ENCODE measurements at regions not wholly inside any gene's neighbourhood (a gene's known extent, or its start where the extent isn't known, plus 50 kb on each side); places are given as distances from the start of the nearest gene placed in this dataset.

DNA sequence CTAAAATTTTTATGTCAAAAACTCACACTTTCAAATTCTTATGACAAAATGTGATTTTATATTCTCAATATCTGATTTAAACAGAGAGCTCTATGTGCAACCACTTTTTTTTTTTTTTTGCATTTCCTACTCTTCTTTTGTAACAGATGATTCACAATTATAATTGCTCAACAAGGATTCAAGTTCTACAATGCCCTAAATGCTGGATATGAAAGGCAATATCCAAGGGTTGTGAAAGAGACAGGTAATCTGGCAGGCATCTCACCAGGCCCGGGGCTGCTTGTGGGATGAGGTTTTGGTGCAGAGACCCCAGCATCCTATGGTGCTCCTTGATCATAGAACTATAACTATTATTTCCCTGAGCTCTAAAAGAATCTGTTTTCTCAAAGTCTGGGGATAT is 363.6 kb upstream of the NBEA start:
- TF ChIP-seq, protein P1, sequence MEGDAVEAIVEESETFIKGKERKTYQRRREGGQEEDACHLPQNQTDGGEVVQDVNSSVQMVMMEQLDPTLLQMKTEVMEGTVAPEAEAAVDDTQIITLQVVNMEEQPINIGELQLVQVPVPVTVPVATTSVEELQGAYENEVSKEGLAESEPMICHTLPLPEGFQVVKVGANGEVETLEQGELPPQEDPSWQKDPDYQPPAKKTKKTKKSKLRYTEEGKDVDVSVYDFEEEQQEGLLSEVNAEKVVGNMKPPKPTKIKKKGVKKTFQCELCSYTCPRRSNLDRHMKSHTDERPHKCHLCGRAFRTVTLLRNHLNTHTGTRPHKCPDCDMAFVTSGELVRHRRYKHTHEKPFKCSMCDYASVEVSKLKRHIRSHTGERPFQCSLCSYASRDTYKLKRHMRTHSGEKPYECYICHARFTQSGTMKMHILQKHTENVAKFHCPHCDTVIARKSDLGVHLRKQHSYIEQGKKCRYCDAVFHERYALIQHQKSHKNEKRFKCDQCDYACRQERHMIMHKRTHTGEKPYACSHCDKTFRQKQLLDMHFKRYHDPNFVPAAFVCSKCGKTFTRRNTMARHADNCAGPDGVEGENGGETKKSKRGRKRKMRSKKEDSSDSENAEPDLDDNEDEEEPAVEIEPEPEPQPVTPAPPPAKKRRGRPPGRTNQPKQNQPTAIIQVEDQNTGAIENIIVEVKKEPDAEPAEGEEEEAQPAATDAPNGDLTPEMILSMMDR (IDR thresholded peaks at IDR 0.05 in 8 of 11, conservative IDR thresholded peaks at IDR 0.05 in 3 of 11), result no peak
- no peak for TF ChIP-seq POLR2AphosphoS5 (IDR thresholded peaks at IDR 0.05)
- no peak for TF ChIP-seq POLR2A (IDR thresholded peaks at IDR 0.05)

All from spleen (tissue), 7 donors.